ENCODE measurements at regions not wholly inside any gene's neighbourhood (a gene's known extent, or its start where the extent isn't known, plus 50 kb on each side); places are given as distances from the start of the nearest gene placed in this dataset.

DNA sequence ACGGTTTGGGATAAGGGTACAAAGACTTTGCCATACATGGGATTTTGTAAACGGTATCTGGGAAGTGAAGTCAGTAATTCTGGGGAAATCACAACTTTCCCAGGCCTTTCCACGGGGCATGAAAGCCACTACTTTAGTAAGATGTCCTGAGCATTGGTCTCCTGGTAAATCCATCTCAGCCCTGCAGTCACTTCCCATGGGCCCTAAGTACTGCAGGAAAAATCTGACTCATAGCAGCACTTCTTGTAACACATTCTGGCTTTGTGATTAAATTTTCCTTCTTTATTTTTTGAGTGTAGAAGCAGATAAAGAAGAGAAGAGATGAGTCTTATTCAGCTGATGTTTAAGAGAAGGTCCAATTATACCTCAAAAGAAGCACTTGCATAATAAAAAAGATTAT lies 67.6 kb downstream of the BLID start:
- intact Hi-C loops (cut with DNase I, micrococcal nuclease): no loop called here
- CTCF ChIA-PET: no interaction called here

GRCh38 chr11:122046846-122047245 lies 69.2 kb downstream of the BLID start:
- Mint-ChIP-seq H3K36me3 (ENCODE audit: low read depth) (no peaks in the 10 kb centered on the region), H3K9me3 (no peaks in the 10 kb centered on the region), H3K4me3 (no peak overlapping the region), H3K27me3 (peaks cover 31% of the 10 kb centered on the region), H3K27ac (no peak overlapping the region), H3K4me1 (ENCODE audit: low read depth) (no peaks in the 10 kb centered on the region)
- Histone ChIP-seq H3K4me1 (ENCODE audit: insufficient read depth, low read length) (no peaks in the 10 kb centered on the region), H3K4me3 (ENCODE audit: low read length) (no peak overlapping the region), H3K36me3 (ENCODE audit: insufficient read depth, low read length) (no peaks in the 10 kb centered on the region), H3K9me3 (ENCODE audit: control insufficient read depth in 1 of 2, insufficient read depth in 1 of 2, low read length in 2 of 2) (peaks cover 0 to 4% of the 10 kb centered on the region in 2 experiments), H3K27ac (ENCODE audit: low read depth in 1 of 2, low read length in 2 of 2) (no peak overlapping the region), H3K27me3 (ENCODE audit: control insufficient read depth in 1 of 2, insufficient read depth in 2 of 2, low read length in 2 of 2) (no peaks in the 10 kb centered on the region)
- DNase-seq (no peak), ATAC-seq (ENCODE audit: poor library complexity) (no peak)
- ChIA-PET POLR2A (no interaction called here), CTCF (no interaction called here)
- intact Hi-C loops (cut with DNase I, micrococcal nuclease): no loop called here
- no peak for TF ChIP-seq CTCF (IDR thresholded peaks at IDR 0.05)

More for the DNA sequence above, 67.6 kb downstream of the BLID start:
- Mint-ChIP-seq H3K4me1 (ENCODE audit: low read depth) (no peaks in the 10 kb centered on the region), H3K27ac (no peak overlapping the region), H3K27me3 (peaks cover 35% of the 10 kb centered on the region), H3K4me3 (no peak overlapping the region), H3K36me3 (ENCODE audit: low read depth) (no peaks in the 10 kb centered on the region), H3K9me3 (no peaks in the 10 kb centered on the region)
- Histone ChIP-seq H3K9me3 (ENCODE audit: control insufficient read depth in 1 of 2, insufficient read depth in 1 of 2, low read length in 2 of 2) (peaks cover 0 to 4% of the 10 kb centered on the region in 2 experiments), H3K4me1 (ENCODE audit: insufficient read depth, low read length) (no peaks in the 10 kb centered on the region), H3K36me3 (ENCODE audit: insufficient read depth, low read length) (no peaks in the 10 kb centered on the region), H3K4me3 (ENCODE audit: low read length) (no peak overlapping the region), H3K27me3 (ENCODE audit: control insufficient read depth in 1 of 2, insufficient read depth in 2 of 2, low read length in 2 of 2) (no peaks in the 10 kb centered on the region), H3K27ac (ENCODE audit: low read depth in 1 of 2, low read length in 2 of 2) (no peak overlapping the region)
- ATAC-seq (ENCODE audit: poor library complexity) (no peak), DNase-seq (no peak)
- no peak for TF ChIP-seq CTCF (IDR thresholded peaks at IDR 0.05)
- POLR2A ChIA-PET: no interaction called here

GRCh38 chr11:122046438-122046837 lies 69.6 kb downstream of the BLID start:
- TF ChIP-seq CTCF (IDR thresholded peaks at IDR 0.05): no peak
- Mint-ChIP-seq H3K4me3 (no peak overlapping the region), H3K4me1 (ENCODE audit: low read depth) (no peaks in the 10 kb centered on the region), H3K27ac (no peak overlapping the region), H3K27me3 (peaks cover 29% of the 10 kb centered on the region), H3K9me3 (no peaks in the 10 kb centered on the region), H3K36me3 (ENCODE audit: low read depth) (no peaks in the 10 kb centered on the region)
- POLR2A ChIA-PET: no interaction called here
- Histone ChIP-seq H3K9me3 (ENCODE audit: control insufficient read depth in 1 of 2, insufficient read depth in 1 of 2, low read length in 2 of 2) (peaks cover 0 to 4% of the 10 kb centered on the region in 2 experiments), H3K27ac (ENCODE audit: low read depth in 1 of 2, low read length in 2 of 2) (no peak overlapping the region), H3K4me3 (ENCODE audit: low read length) (no peak overlapping the region), H3K27me3 (ENCODE audit: control insufficient read depth in 1 of 2, insufficient read depth in 2 of 2, low read length in 2 of 2) (no peaks in the 10 kb centered on the region), H3K36me3 (ENCODE audit: insufficient read depth, low read length) (no peaks in the 10 kb centered on the region), H3K4me1 (ENCODE audit: insufficient read depth, low read length) (no peaks in the 10 kb centered on the region)
- CTCF ChIA-PET: no interaction called here
- ATAC-seq (ENCODE audit: poor library complexity) (no peak), DNase-seq (no peak)
- intact Hi-C loops (cut with DNase I, micrococcal nuclease): no loop called here
